Neural cell (in vitro differentiated cells): ENCODE measurements at regions not wholly inside any gene's neighbourhood (a gene's known extent, or its start where the extent isn't known, plus 50 kb on each side); places are given as distances from the start of the nearest gene placed in this dataset.

Experiments used
- H2AFZ ChIP-seq: fragments of 200-600, 300-800 bp; sonication (generic), shearing (Covaris generic); 2 replicates; pipeline ENCODE4 v1.6.0; 2014; ENCODE audit warnings: low read depth, mild to moderate bottlenecking, antibody characterized with exemption, low read length, moderate library complexity
- H3F3A ChIP-seq: fragments of 200-600 bp; shearing (Covaris generic); 2 replicates; pipeline ENCODE4 v1.6.1; 2016; ENCODE audit warnings: mild to moderate bottlenecking, moderate library complexity, mixed read lengths, antibody characterized with exemption, low read length; ENCODE audit not compliant: insufficient read depth, poor library complexity, severe bottlenecking
- H3K27ac ChIP-seq: fragments of 200-600, 300-800 bp; sonication (generic), shearing (Covaris generic); 2 replicates; pipeline ENCODE4 v1.5.1; 2014; ENCODE audit warnings: mild to moderate bottlenecking, low read length, moderate library complexity
- H3K27me3 ChIP-seq: fragments of 300-800, 200-600 bp; sonication (generic), shearing (Covaris generic); 2 replicates; pipeline ENCODE4 v1.6.0; 2014; ENCODE audit warnings: mild to moderate bottlenecking, low read depth, low read length, moderate library complexity; ENCODE audit not compliant: insufficient read depth
- H3K36me3 ChIP-seq: fragments of 300-800, 200-600 bp; sonication (generic), shearing (Covaris generic); 2 replicates; pipeline ENCODE4 v1.5.1; 2014; ENCODE audit warnings: mild to moderate bottlenecking, antibody characterized with exemption, low read length, moderate library complexity; ENCODE audit not compliant: insufficient read depth
- H3K4me2 ChIP-seq: fragments of 300-800, 200-600 bp; sonication (generic), shearing (Covaris generic); 2 replicates; pipeline ENCODE4 v1.6.0; 2014; ENCODE audit warnings: mild to moderate bottlenecking, low read length
- H3K4me3 ChIP-seq: fragments of 300-800, 200-600 bp; sonication (generic), shearing (Covaris generic); 2 replicates; pipeline ENCODE4 v1.5.1; 2014; ENCODE audit warnings: mild to moderate bottlenecking, low read length, moderate library complexity
- H3K79me2 ChIP-seq: fragments of 200-600 bp; shearing (Covaris generic); replicated peaks from 2 replicates; pipeline ENCODE4 v1.6.0; 2014; ENCODE audit warnings: mild to moderate bottlenecking, low read length, moderate library complexity; ENCODE audit not compliant: insufficient read depth
- H3K9ac ChIP-seq: fragments of 300-800, 200-600 bp; sonication (generic), shearing (Covaris generic); 2 replicates; pipeline ENCODE4 v1.6.1; 2016; ENCODE audit warnings: mild to moderate bottlenecking, low read length, mixed read lengths
- H3K9me2 ChIP-seq: fragments of 200-600 bp; shearing (Covaris generic); 2 replicates; pipeline ENCODE4 v1.6.1; 2016; ENCODE audit warnings: mild to moderate bottlenecking, low read length, mixed read lengths; ENCODE audit not compliant: insufficient read depth
- H3K9me3 ChIP-seq: fragments of 200-600, 300-800 bp; sonication (generic), shearing (Covaris generic); 2 replicates; pipeline ENCODE4 v1.6.1; 2016; ENCODE audit warnings: mild to moderate bottlenecking, mixed run types, low read length, moderate library complexity, mixed read lengths
- H4K20me1 ChIP-seq: fragments of 200-600 bp; shearing (Covaris generic); 2 replicates; pipeline ENCODE4 v1.6.1; 2016; ENCODE audit warnings: mild to moderate bottlenecking, mixed run types; ENCODE audit not compliant: insufficient read depth
- EP300 ChIP-seq: fragments of 450-650 bp; conservative IDR thresholded peaks from 2 replicates; pipeline ENCODE4 v1.6.1; 2014; ENCODE audit warnings: antibody characterized with exemption, mild to moderate bottlenecking, moderate library complexity; ENCODE audit not compliant: poor library complexity, severe bottlenecking
- EZH2 ChIP-seq: fragments of 200-600, 300-800 bp; shearing (Covaris generic), sonication (generic); IDR thresholded peaks from 2 replicates; pipeline ENCODE4 v1.6.1; 2014; ENCODE audit warnings: antibody characterized with exemption, low read length, borderline replicate concordance, mild to moderate bottlenecking; ENCODE audit not compliant: insufficient read depth, poor library complexity, severe bottlenecking
- MXI1 ChIP-seq: fragments of 450-650 bp; conservative IDR thresholded peaks from 2 replicates; pipeline ENCODE4 v1.6.1; 2014; ENCODE audit warnings: antibody characterized with exemption, mild to moderate bottlenecking; ENCODE audit not compliant: poor library complexity, severe bottlenecking
- POLR2AphosphoS5 ChIP-seq: IDR thresholded peaks from 2 replicates; pipeline ENCODE4 v1.6.1; 2012
- RAD21 ChIP-seq: fragments of 450-650 bp; conservative IDR thresholded peaks from 2 replicates; pipeline ENCODE4 v1.6.1; 2014; ENCODE audit warnings: antibody characterized with exemption, mild to moderate bottlenecking, moderate library complexity
- SMC3 ChIP-seq: fragments of 450-650 bp; conservative IDR thresholded peaks from 2 replicates; pipeline ENCODE4 v1.6.1; 2014; ENCODE audit warnings: antibody characterized with exemption, mild to moderate bottlenecking, moderate library complexity; ENCODE audit not compliant: poor library complexity
- TAF1 ChIP-seq: IDR thresholded peaks from 2 replicates; pipeline ENCODE4 v1.6.1; 2012; ENCODE audit warnings: low read depth
- TF ChIP-seq, protein P1 (sequence below): fragments of 450-650 bp; IDR thresholded peaks from 2 replicates; pipeline ENCODE4 v1.5.1; 2014; ENCODE audit warnings: antibody characterized with exemption, mild to moderate bottlenecking, moderate library complexity; ENCODE audit not compliant: poor library complexity, severe bottlenecking
- TF ChIP-seq, protein P2 (sequence below): IDR thresholded peaks from 2 replicates; pipeline ENCODE4 v1.6.1; 2012; ENCODE audit warnings: borderline replicate concordance

DNA sequence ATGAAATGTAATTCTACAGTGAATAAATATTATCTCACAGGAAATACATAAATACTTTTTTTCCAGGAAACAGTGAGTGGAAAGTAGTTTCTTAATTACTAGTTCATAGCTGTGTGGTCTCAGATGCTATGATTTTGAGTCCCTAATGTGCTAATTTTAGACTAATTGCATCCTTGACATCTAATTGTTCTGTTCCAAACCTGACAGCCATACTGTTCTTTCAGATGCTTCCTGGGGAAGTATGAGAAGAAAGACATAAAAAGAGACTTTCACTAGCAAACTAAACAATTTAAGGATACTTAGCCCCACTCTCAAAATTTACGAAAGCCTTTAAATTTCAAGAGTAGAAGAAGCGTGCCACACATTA lies 350.9 kb upstream of the CDH20 start:
- H3K9me2 ChIP-seq = no peaks in the 10 kb centered on the region
- H3K27me3 ChIP-seq = no peaks in the 10 kb centered on the region
- no peaks in the 10 kb centered on the region for H3F3A ChIP-seq
- H3K36me3 ChIP-seq = no peaks in the 10 kb centered on the region
- no peak overlapping the region for H3K27ac ChIP-seq
- no peak overlapping the region for H3K4me2 ChIP-seq
- no peaks in the 10 kb centered on the region for H3K79me2 ChIP-seq
- H4K20me1 ChIP-seq = no peaks in the 10 kb centered on the region
- TF ChIP-seq MXI1 = no peak
- TF ChIP-seq, protein P1, sequence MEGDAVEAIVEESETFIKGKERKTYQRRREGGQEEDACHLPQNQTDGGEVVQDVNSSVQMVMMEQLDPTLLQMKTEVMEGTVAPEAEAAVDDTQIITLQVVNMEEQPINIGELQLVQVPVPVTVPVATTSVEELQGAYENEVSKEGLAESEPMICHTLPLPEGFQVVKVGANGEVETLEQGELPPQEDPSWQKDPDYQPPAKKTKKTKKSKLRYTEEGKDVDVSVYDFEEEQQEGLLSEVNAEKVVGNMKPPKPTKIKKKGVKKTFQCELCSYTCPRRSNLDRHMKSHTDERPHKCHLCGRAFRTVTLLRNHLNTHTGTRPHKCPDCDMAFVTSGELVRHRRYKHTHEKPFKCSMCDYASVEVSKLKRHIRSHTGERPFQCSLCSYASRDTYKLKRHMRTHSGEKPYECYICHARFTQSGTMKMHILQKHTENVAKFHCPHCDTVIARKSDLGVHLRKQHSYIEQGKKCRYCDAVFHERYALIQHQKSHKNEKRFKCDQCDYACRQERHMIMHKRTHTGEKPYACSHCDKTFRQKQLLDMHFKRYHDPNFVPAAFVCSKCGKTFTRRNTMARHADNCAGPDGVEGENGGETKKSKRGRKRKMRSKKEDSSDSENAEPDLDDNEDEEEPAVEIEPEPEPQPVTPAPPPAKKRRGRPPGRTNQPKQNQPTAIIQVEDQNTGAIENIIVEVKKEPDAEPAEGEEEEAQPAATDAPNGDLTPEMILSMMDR = no peak
- no peak for TF ChIP-seq EZH2
- TF ChIP-seq SMC3 = no peak
- TF ChIP-seq TAF1 = no peak
- no peak for TF ChIP-seq POLR2AphosphoS5
- TF ChIP-seq RAD21 = no peak
- TF ChIP-seq, protein P2, sequence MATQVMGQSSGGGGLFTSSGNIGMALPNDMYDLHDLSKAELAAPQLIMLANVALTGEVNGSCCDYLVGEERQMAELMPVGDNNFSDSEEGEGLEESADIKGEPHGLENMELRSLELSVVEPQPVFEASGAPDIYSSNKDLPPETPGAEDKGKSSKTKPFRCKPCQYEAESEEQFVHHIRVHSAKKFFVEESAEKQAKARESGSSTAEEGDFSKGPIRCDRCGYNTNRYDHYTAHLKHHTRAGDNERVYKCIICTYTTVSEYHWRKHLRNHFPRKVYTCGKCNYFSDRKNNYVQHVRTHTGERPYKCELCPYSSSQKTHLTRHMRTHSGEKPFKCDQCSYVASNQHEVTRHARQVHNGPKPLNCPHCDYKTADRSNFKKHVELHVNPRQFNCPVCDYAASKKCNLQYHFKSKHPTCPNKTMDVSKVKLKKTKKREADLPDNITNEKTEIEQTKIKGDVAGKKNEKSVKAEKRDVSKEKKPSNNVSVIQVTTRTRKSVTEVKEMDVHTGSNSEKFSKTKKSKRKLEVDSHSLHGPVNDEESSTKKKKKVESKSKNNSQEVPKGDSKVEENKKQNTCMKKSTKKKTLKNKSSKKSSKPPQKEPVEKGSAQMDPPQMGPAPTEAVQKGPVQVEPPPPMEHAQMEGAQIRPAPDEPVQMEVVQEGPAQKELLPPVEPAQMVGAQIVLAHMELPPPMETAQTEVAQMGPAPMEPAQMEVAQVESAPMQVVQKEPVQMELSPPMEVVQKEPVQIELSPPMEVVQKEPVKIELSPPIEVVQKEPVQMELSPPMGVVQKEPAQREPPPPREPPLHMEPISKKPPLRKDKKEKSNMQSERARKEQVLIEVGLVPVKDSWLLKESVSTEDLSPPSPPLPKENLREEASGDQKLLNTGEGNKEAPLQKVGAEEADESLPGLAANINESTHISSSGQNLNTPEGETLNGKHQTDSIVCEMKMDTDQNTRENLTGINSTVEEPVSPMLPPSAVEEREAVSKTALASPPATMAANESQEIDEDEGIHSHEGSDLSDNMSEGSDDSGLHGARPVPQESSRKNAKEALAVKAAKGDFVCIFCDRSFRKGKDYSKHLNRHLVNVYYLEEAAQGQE = no peak
- no peaks in the 10 kb centered on the region for H3K9me3 ChIP-seq
- H2AFZ ChIP-seq = no peak overlapping the region
- no peak overlapping the region for H3K9ac ChIP-seq
- no peak overlapping the region for H3K4me3 ChIP-seq

DNA sequence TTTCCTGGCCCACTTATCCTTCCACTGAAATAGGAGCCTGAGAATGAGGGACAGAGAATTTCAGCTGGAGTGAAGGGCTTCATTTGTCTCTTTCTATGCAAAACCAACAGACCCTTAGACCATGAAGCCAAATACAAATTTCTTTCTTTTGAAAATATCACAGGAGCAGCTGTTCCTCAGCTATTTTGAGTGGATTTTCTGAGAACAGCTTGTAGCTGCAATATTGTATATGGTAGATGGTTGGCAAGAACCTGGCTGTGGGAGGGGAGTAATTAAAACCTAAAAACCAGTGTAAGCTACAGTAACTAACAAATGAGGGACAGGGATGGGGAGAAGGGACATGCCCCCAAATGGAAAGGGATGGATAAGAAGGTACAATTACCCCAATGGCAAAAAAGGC lies 350.3 kb upstream of the CDH20 start:
- no peaks in the 10 kb centered on the region for H4K20me1 ChIP-seq
- H3K9me2 ChIP-seq = no peaks in the 10 kb centered on the region
- H3K27ac ChIP-seq = no peak overlapping the region
- no peaks in the 10 kb centered on the region for H3K36me3 ChIP-seq
- no peak overlapping the region for H3K9ac ChIP-seq
- TF ChIP-seq EZH2 = no peak
- TF ChIP-seq MXI1 = no peak
- TF ChIP-seq TAF1 = no peak
- TF ChIP-seq RAD21 = no peak
- TF ChIP-seq, protein P1 = no peak
- TF ChIP-seq POLR2AphosphoS5 = no peak
- no peak for TF ChIP-seq EP300
- TF ChIP-seq SMC3 = no peak
- TF ChIP-seq, protein P2 = no peak
- no peak overlapping the region for H2AFZ ChIP-seq
- no peak overlapping the region for H3K4me3 ChIP-seq
- H3F3A ChIP-seq = no peaks in the 10 kb centered on the region
- H3K27me3 ChIP-seq = no peaks in the 10 kb centered on the region
- H3K9me3 ChIP-seq = no peaks in the 10 kb centered on the region
- H3K4me2 ChIP-seq = no peak overlapping the region
- no peaks in the 10 kb centered on the region for H3K79me2 ChIP-seq
